H1 (cell line): ENCODE measurements at regions not wholly inside any gene's neighbourhood (a gene's known extent, or its start where the extent isn't known, plus 50 kb on each side); places are given as distances from the start of the nearest gene placed in this dataset.

ENCODE experiments used
- CTCF ChIP-seq, 3 experiments: IDR thresholded peaks; 1 replicate in 2 of 3; 2 replicates in 1 of 3; pipeline versions ENCODE4 v1.5.1 to v1.6.1; 2011; ENCODE audit warnings: low read length in 3 of 3, mild to moderate bottlenecking in 3 of 3, inconsistent platforms in 2 of 3, low read depth in 1 of 3, moderate library complexity in 1 of 3; ENCODE audit not compliant: insufficient read depth in 1 of 3; ENCODE audit errors: control extremely low read depth in 1 of 3
- EZH2 ChIP-seq: fragments of 200-600 bp; sonication (generic); IDR thresholded peaks from 2 replicates; pipeline ENCODE4 v1.7.1; 2012; ENCODE audit warnings: low read depth, mild to moderate bottlenecking, moderate library complexity, low read length, inconsistent platforms; ENCODE audit not compliant: severe bottlenecking
- PHF8 ChIP-seq: fragments of 200-600 bp; sonication (generic); conservative IDR thresholded peaks from 2 replicates; pipeline ENCODE4 v1.7.1; 2012; ENCODE audit warnings: low read depth, mild to moderate bottlenecking, inconsistent platforms, low read length, moderate library complexity
- POLR2A ChIP-seq, 2 experiments: IDR thresholded peaks; 1 replicate in 1 of 2; 2 replicates in 1 of 2; pipeline ENCODE4 v1.6.1; 2011; ENCODE audit warnings: low read depth in 2 of 2, low read length in 2 of 2, mild to moderate bottlenecking in 2 of 2; ENCODE audit errors: control extremely low read depth in 1 of 2
- POLR2AphosphoS5 ChIP-seq: IDR thresholded peaks from 2 replicates; pipeline ENCODE4 v1.6.1; 2011; ENCODE audit warnings: low read depth, low read length
- RFX5 ChIP-seq: IDR thresholded peaks from 2 replicates; pipeline ENCODE4 v1.6.1; 2011; ENCODE audit warnings: low read depth, low read length, improper control_type of control experiment, borderline replicate concordance
- SIX5 ChIP-seq: IDR thresholded peaks from 2 replicates; pipeline ENCODE4 v1.6.1; 2011; ENCODE audit warnings: mild to moderate bottlenecking, low read depth, low read length
- TAF1 ChIP-seq: IDR thresholded peaks from 2 replicates; pipeline ENCODE4 v1.6.1; 2011; ENCODE audit warnings: mild to moderate bottlenecking, low read depth, low read length

- TF ChIP-seq PHF8 (no peak), CTCF (IDR thresholded peaks at IDR 0.05; ENCODE audit: control extremely low read depth in 1 of 3, insufficient read depth in 1 of 3, low read depth in 1 of 3, low read length in 3 of 3) (no peak), TAF1 (no peak), RFX5 (no peak), POLR2AphosphoS5 (no peak), SIX5 (no peak), POLR2A (IDR thresholded peaks at IDR 0.05; ENCODE audit: control extremely low read depth in 1 of 2, low read depth in 2 of 2, low read length in 2 of 2) (no peak), EZH2 (no peak)
Measured at GRCh38 chr2:199131876-199132275, 325.9 kb downstream of the SATB2 start.
